Keratinocyte (primary cell): ENCODE measurements at regions not wholly inside any gene's neighbourhood (a gene's known extent, or its start where the extent isn't known, plus 50 kb on each side); places are given as distances from the start of the nearest gene placed in this dataset.

Experiments used
- CTCF ChIP-seq, 3 experiments: IDR thresholded peaks in 1 of 3; conservative IDR thresholded peaks in 1 of 3; optimal IDR thresholded peaks in 1 of 3; 2 replicates in 2 of 3; 3 replicates in 1 of 3; pipeline versions ENCODE3 to v1.5.1; 2011; ENCODE audit warnings: low read length in 3 of 3, mild to moderate bottlenecking in 3 of 3, moderate library complexity in 2 of 3, control low read depth in 1 of 3, inconsistent platforms in 1 of 3; ENCODE audit not compliant: insufficient read depth in 2 of 3; ENCODE audit errors: extremely low read depth in 1 of 3
- EZH2 ChIP-seq: IDR thresholded peaks from one replicate; pipeline ENCODE4 v1.6.1; 2012; ENCODE audit warnings: inconsistent platforms, mild to moderate bottlenecking, low read length, moderate library complexity

GRCh38 chr13:28573595-28574373 lies 78.9 kb upstream of the FLT1 start:
- TF ChIP-seq CTCF (optimal IDR thresholded peaks at IDR 0.05 in 1 of 3, IDR thresholded peaks at IDR 0.05 in 1 of 3, conservative IDR thresholded peaks at IDR 0.05 in 1 of 3; ENCODE audit: extremely low read depth in 1 of 3, insufficient read depth in 2 of 3, low read length in 3 of 3) (no peak), EZH2 (no peak)
